NCI-H748 (cell line): ENCODE measurements at regions not wholly inside any gene's neighbourhood (a gene's known extent, or its start where the extent isn't known, plus 50 kb on each side); places are given as distances from the start of the nearest gene placed in this dataset.

ENCODE experiments used
- DNase-seq: peaks from one replicate; lab custom pipeline; 2025; ENCODE audit not compliant: unreplicated experiment; lab: John Stamatoyannopoulos, UW

GRCh38 chr13:73767747-73768315 is 366.4 kb downstream of the KLF12 start:
- DNase-seq = peak; percentile 28

- peak; percentile 57 for DNase-seq
Measured at GRCh38 chr13:73767191-73767741, 366.9 kb downstream of the KLF12 start.

GRCh38 chr13:73765651-73766384 is 368.4 kb downstream of the KLF12 start:
- peak; percentile 98 for DNase-seq

- DNase-seq = no peak
Measured at GRCh38 chr13:73759434-73759833, 374.8 kb downstream of the KLF12 start.

GRCh38 chr13:73757481-73758233 is 376.5 kb downstream of the KLF12 start:
- DNase-seq = no peak

- DNase-seq = peak; percentile 73
Measured at GRCh38 chr13:73754727-73755292, 379.4 kb downstream of the KLF12 start.

GRCh38 chr13:73754241-73754640 is 380.0 kb downstream of the KLF12 start:
- no peak for DNase-seq

- DNase-seq = no peak
Measured at GRCh38 chr13:73751290-73751689, 382.9 kb downstream of the KLF12 start.

GRCh38 chr13:73748404-73748803 is 385.8 kb downstream of the KLF12 start:
- no peak for DNase-seq

- no peak for DNase-seq
Measured at GRCh38 chr13:73745190-73745589, 389.0 kb downstream of the KLF12 start.

GRCh38 chr13:73742982-73743381 is 391.2 kb downstream of the KLF12 start:
- no peak for DNase-seq

GRCh38 chr13:73741742-73742141 is 392.5 kb downstream of the KLF12 start:
- no peak for DNase-seq

GRCh38 chr13:73741111-73741510 is 393.1 kb downstream of the KLF12 start:
- DNase-seq = no peak

- DNase-seq = no peak
Measured at GRCh38 chr13:73740666-73741065, 393.5 kb downstream of the KLF12 start.

- DNase-seq = no peak
Measured at GRCh38 chr13:73739394-73739793, 394.8 kb downstream of the KLF12 start.

GRCh38 chr13:73738626-73739025 is 395.6 kb downstream of the KLF12 start:
- no peak for DNase-seq

- no peak for DNase-seq
Measured at GRCh38 chr13:73737214-73737613, 397.0 kb downstream of the KLF12 start.

GRCh38 chr13:73733706-73734105 is 400.5 kb downstream of the KLF12 start:
- no peak for DNase-seq

GRCh38 chr13:73732350-73732749 is 401.9 kb downstream of the KLF12 start:
- DNase-seq = no peak

GRCh38 chr13:73731564-73731963 is 402.6 kb downstream of the KLF12 start:
- DNase-seq = no peak

GRCh38 chr13:73730014-73730413 is 404.2 kb downstream of the KLF12 start:
- no peak for DNase-seq
